ENCODE measurements at regions not wholly inside any gene's neighbourhood (a gene's known extent, or its start where the extent isn't known, plus 50 kb on each side); places are given as distances from the start of the nearest gene placed in this dataset.

GRCh38 chr16:82535262-82535661, 91.5 kb upstream of the CDH13 start:
- intact Hi-C loops (cut with micrococcal nuclease): no loop called here
- H3K9me1 ChIP-seq (ENCODE audit: control insufficient read depth, insufficient read depth, low read length): no peaks in the 10 kb centered on the region
- ATAC-seq: no peak

More at GRCh38 chr16:82535262-82535661, 91.5 kb upstream of the CDH13 start:
- no peaks in the 10 kb centered on the region for H3K27me3 ChIP-seq (ENCODE audit: control insufficient read depth in 2 of 2, insufficient read depth in 2 of 2, low read length in 2 of 2)
- no peak overlapping the region for H3K4me2 ChIP-seq (ENCODE audit: insufficient read depth, low read length)
- H2AFZ ChIP-seq (ENCODE audit: low read depth, low read length): no peak overlapping the region
- no peaks in the 10 kb centered on the region for H3K79me2 ChIP-seq (ENCODE audit: control insufficient read depth, insufficient read depth, low read length)
- DNase-seq (ENCODE audit: extremely low read depth in 1 of 4, low spot score in 3 of 4) (no peak), FAIRE-seq (no peak)
- no peak overlapping the region for H3K4me3 ChIP-seq
- TF ChIP-seq SIN3A (IDR thresholded peaks at IDR 0.05; ENCODE audit: borderline replicate concordance in 2 of 2, control insufficient read depth in 1 of 2, low read depth in 2 of 2, low read length in 2 of 2) (no peak), MEIS2 (IDR thresholded peaks at IDR 0.05; ENCODE audit: partially characterized antibody) (no peak), ZNF778 (CRISPR knock-in tag; IDR thresholded peaks at IDR 0.05) (no peak), SUPT5H (IDR thresholded peaks at IDR 0.05) (no peak), NFYB (IDR thresholded peaks at IDR 0.05; ENCODE audit: extremely low read depth, insufficient read length) (no peak)
- TF ChIP-seq, protein P1, sequence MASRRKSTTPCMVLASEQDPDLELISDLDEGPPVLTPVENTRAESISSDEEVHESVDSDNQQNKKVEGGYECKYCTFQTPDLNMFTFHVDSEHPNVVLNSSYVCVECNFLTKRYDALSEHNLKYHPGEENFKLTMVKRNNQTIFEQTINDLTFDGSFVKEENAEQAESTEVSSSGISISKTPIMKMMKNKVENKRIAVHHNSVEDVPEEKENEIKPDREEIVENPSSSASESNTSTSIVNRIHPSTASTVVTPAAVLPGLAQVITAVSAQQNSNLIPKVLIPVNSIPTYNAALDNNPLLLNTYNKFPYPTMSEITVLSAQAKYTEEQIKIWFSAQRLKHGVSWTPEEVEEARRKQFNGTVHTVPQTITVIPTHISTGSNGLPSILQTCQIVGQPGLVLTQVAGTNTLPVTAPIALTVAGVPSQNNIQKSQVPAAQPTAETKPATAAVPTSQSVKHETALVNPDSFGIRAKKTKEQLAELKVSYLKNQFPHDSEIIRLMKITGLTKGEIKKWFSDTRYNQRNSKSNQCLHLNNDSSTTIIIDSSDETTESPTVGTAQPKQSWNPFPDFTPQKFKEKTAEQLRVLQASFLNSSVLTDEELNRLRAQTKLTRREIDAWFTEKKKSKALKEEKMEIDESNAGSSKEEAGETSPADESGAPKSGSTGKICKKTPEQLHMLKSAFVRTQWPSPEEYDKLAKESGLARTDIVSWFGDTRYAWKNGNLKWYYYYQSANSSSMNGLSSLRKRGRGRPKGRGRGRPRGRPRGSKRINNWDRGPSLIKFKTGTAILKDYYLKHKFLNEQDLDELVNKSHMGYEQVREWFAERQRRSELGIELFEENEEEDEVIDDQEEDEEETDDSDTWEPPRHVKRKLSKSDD (conservative IDR thresholded peaks at IDR 0.05; ENCODE audit: low read length): no peak
- BruUV-seq (replicated peaks): no TSS peak
- WGBS (ENCODE audit: insufficient coverage, low coverage, missing lambda C conversion rate): 0% methylated on average over 4 of the region's 4 CpGs
- H3K27ac ChIP-seq (ENCODE audit: extremely low read depth, low read depth, low read length): no peak overlapping the region
- ChIA-PET POLR2A (no interaction called here), CTCF (ENCODE audit: low intra/inter-chr PET ratio) (no interaction called here)
- no peaks in the 10 kb centered on the region for H4K20me1 ChIP-seq (replicated peaks; ENCODE audit: control insufficient read depth, insufficient read depth, low read length)
- no peak overlapping the region for H3K9ac ChIP-seq (ENCODE audit: insufficient read depth in 1 of 2, low read depth in 2 of 2, low read length in 2 of 2)
- in situ Hi-C loops (cut with MboI): no loop called here
- no peaks in the 10 kb centered on the region for H3K9me3 ChIP-seq (replicated peaks; ENCODE audit: control insufficient read depth, insufficient read depth, low read depth, low read length)
- no peaks in the 10 kb centered on the region for H3K4me1 ChIP-seq (replicated peaks in 1 of 2; ENCODE audit: control insufficient read depth in 2 of 2, insufficient read depth in 2 of 2, low read length in 2 of 2)
- H3K36me3 ChIP-seq (ENCODE audit: control insufficient read depth, insufficient read depth, low read length): no peaks in the 10 kb centered on the region

Data from K562 (cell line).